Transverse colon (tissue), 4 donors: ENCODE measurements at regions not wholly inside any gene's neighbourhood (a gene's known extent, or its start where the extent isn't known, plus 50 kb on each side); places are given as distances from the start of the nearest gene placed in this dataset.

ENCODE experiments used
- CTCF ChIP-seq, 5 experiments: fragments of 200-600 bp in 3 of 5; fragments of 450-650 bp in 2 of 5; sonication (generic) in 3 of 5; IDR thresholded peaks; 1 replicate in 2 of 5; 2 replicates in 3 of 5; pipeline ENCODE4 v1.5.1; 2016 to 2017; ENCODE audit warnings: antibody characterized with exemption in 5 of 5, inconsistent platforms in 3 of 5, mild to moderate bottlenecking in 2 of 5, moderate library complexity in 1 of 5
- POLR2AphosphoS5 ChIP-seq, 3 donors: sonication (generic); formaldehyde crosslinking; IDR thresholded peaks; one replicate each; pipeline ENCODE4 v1.6.1; 2016; ENCODE audit warnings: antibody characterized with exemption in 3 of 3

- TF ChIP-seq CTCF (IDR thresholded peaks at IDR 0.05): no peak
- no peak for TF ChIP-seq POLR2AphosphoS5 (IDR thresholded peaks at IDR 0.05)
Measured at GRCh38 chr1:4415476-4415875, 238.9 kb upstream of the AJAP1 start.
